HK-2 (cell line): ENCODE measurements at regions not wholly inside any gene's neighbourhood (a gene's known extent, or its start where the extent isn't known, plus 50 kb on each side); places are given as distances from the start of the nearest gene placed in this dataset.

Source experiments
- DNase-seq: peaks from one replicate; pipeline ENCODE4 v3.0.0-alpha.2; 2018; ENCODE audit not compliant: unreplicated experiment

GRCh38 chr1:234735476-234735875, 125.5 kb upstream of the IRF2BP2 start:
- no peak for DNase-seq

- no peak for DNase-seq
Observed at GRCh38 chr1:234734869-234735268, 124.9 kb upstream of the IRF2BP2 start.

- DNase-seq, result no peak
Observed at GRCh38 chr1:234734412-234734835, 124.4 kb upstream of the IRF2BP2 start.

- no peak for DNase-seq
Observed at GRCh38 chr1:234733427-234733826, 123.4 kb upstream of the IRF2BP2 start.

- DNase-seq, result no peak
Observed at GRCh38 chr1:234732671-234733390, 122.9 kb upstream of the IRF2BP2 start.

- DNase-seq, result no peak
Observed at GRCh38 chr1:234732260-234732659, 122.3 kb upstream of the IRF2BP2 start.

GRCh38 chr1:234731569-234732085, 121.6 kb upstream of the IRF2BP2 start:
- no peak for DNase-seq

- no peak for DNase-seq
Observed at GRCh38 chr1:234730770-234731568, 121.0 kb upstream of the IRF2BP2 start.

GRCh38 chr1:234730475-234730769, 120.4 kb upstream of the IRF2BP2 start:
- DNase-seq, result no peak

- DNase-seq, result no peak
Observed at GRCh38 chr1:234729561-234730474, 119.8 kb upstream of the IRF2BP2 start.

GRCh38 chr1:234728740-234729139, 118.8 kb upstream of the IRF2BP2 start:
- DNase-seq, result no peak

- DNase-seq, result no peak
Observed at GRCh38 chr1:234727018-234727940, 117.3 kb upstream of the IRF2BP2 start.

GRCh38 chr1:234726359-234726943, 116.5 kb upstream of the IRF2BP2 start:
- DNase-seq, result no peak

- DNase-seq, result peak; percentile 24
Observed at GRCh38 chr1:234725177-234726132, 115.5 kb upstream of the IRF2BP2 start.

GRCh38 chr1:234724516-234725176, 114.7 kb upstream of the IRF2BP2 start:
- peak; percentile 53 for DNase-seq

- DNase-seq, result peak; percentile 76
Observed at GRCh38 chr1:234722904-234723720, 113.1 kb upstream of the IRF2BP2 start.

GRCh38 chr1:234722270-234722704, 112.3 kb upstream of the IRF2BP2 start:
- no peak for DNase-seq
